H1 (cell line): ENCODE measurements at regions not wholly inside any gene's neighbourhood (a gene's known extent, or its start where the extent isn't known, plus 50 kb on each side); places are given as distances from the start of the nearest gene placed in this dataset.

Source experiments
- CTCF ChIA-PET: fragments of 300-600 bp; sonication (Branson Sonifier 250); formaldehyde crosslinking; loops from one replicate; lab custom pipeline; 2021; ENCODE audit not compliant: partially characterized antibody; lab: Charles Lee
- POLR2A ChIA-PET: fragments of 300-600 bp; sonication (Branson Sonifier 250); formaldehyde crosslinking; loops from one replicate; lab custom pipeline; 2021; ENCODE audit warnings: inconsistent platforms; ENCODE audit not compliant: partially characterized antibody; lab: Charles Lee
- DNase-seq, 2 experiments: peaks; one replicate each; pipeline versions ENCODE4 v3.0.0 to v3.0.0-alpha.2; 2010 to 2022; ENCODE audit warnings: low spot score in 2 of 2, low read depth in 1 of 2, mixed read lengths in 1 of 2
- FAIRE-seq: peaks from 2 replicates; lab custom pipeline; 2011; peaks lifted over from hg19 to GRCh38; lab: Jason Lieb, UNC
- H2AFZ ChIP-seq: 2 replicates; pipeline ENCODE4 v1.8.1; 2012; ENCODE audit warnings: low read length, inconsistent platforms
- H2AK5ac ChIP-seq: 2 replicates; pipeline ENCODE4 v1.6.1; 2013; ENCODE audit warnings: low read depth, low read length
- H2BK120ac ChIP-seq: replicated peaks from 2 replicates; pipeline ENCODE3; 2013; ENCODE audit warnings: low read depth, low read length, inconsistent platforms
- H2BK12ac ChIP-seq: 2 replicates; pipeline ENCODE4 v1.6.1; 2013; ENCODE audit warnings: low read depth, low read length
- H2BK15ac ChIP-seq: 2 replicates; pipeline ENCODE4 v1.6.1; 2013; ENCODE audit warnings: low read length
- H2BK20ac ChIP-seq: 2 replicates; pipeline ENCODE4 v1.6.1; 2013; ENCODE audit warnings: low read length
- H2BK5ac ChIP-seq: 2 replicates; pipeline ENCODE4 v1.6.1; 2013; ENCODE audit warnings: low read depth, low read length
- H3K14ac ChIP-seq: 2 replicates; pipeline ENCODE4 v1.6.1; 2013; ENCODE audit warnings: inconsistent platforms; ENCODE audit not compliant: insufficient read length
- H3K18ac ChIP-seq: 2 replicates; pipeline ENCODE4 v1.6.1; 2013; ENCODE audit warnings: low read length; ENCODE audit errors: extremely low read depth
- H3K23ac ChIP-seq: 2 replicates; pipeline ENCODE4 v1.6.1; 2013; ENCODE audit warnings: inconsistent platforms; ENCODE audit not compliant: insufficient read length
- H3K23me2 ChIP-seq: 2 replicates; pipeline ENCODE4 v1.6.1; 2013; ENCODE audit warnings: low read depth, low read length
- H3K27ac ChIP-seq: 2 replicates; pipeline ENCODE4 v1.6.1; 2011; ENCODE audit warnings: low read depth, low read length, inconsistent platforms
- H3K27me3 ChIP-seq, 4 experiments: replicated peaks in 1 of 4; 1 replicate in 1 of 4; 2 replicates in 3 of 4; pipeline versions ENCODE4 v1.6.1 to v1.8.1; 2011 to 2013; ENCODE audit warnings: low read length in 3 of 4, mild to moderate bottlenecking in 3 of 4, inconsistent platforms in 2 of 4, mixed read lengths in 2 of 4, moderate library complexity in 1 of 4; ENCODE audit not compliant: control insufficient read depth in 3 of 4, insufficient read depth in 3 of 4; ENCODE audit errors: extremely low read depth in 1 of 4
- H3K36me3 ChIP-seq, 4 experiments: 2 replicates each; pipeline versions ENCODE4 v1.6.1 to v1.8.1; 2011 to 2013; ENCODE audit warnings: mild to moderate bottlenecking in 4 of 4, low read length in 3 of 4, moderate library complexity in 2 of 4, control low read depth in 1 of 4, inconsistent platforms in 1 of 4; ENCODE audit not compliant: insufficient read depth in 4 of 4, control insufficient read depth in 2 of 4
- H3K4ac ChIP-seq: replicated peaks from 2 replicates; pipeline ENCODE3; 2013; ENCODE audit warnings: low read length, low read depth, mixed read lengths, inconsistent platforms; ENCODE audit not compliant: insufficient read length
- H3K4me1 ChIP-seq, 4 experiments: replicated peaks in 1 of 4; 1 replicate in 1 of 4; 2 replicates in 3 of 4; pipeline versions ENCODE4 v1.6.1 to v1.8.1; 2011 to 2013; ENCODE audit warnings: low read length in 3 of 4, inconsistent platforms in 2 of 4, mixed read lengths in 1 of 4; ENCODE audit not compliant: insufficient read depth in 4 of 4, control insufficient read depth in 3 of 4
- H3K4me2 ChIP-seq, 2 experiments: 2 replicates each; pipeline versions ENCODE4 v1.6.1 to v1.8.1; 2011 to 2013; ENCODE audit warnings: low read depth in 2 of 2, low read length in 2 of 2, control low read depth in 1 of 2, inconsistent platforms in 1 of 2, mild to moderate bottlenecking in 1 of 2; ENCODE audit not compliant: insufficient read depth in 1 of 2
- H3K4me3 ChIP-seq, 4 experiments: fragments of 200-600, 300-600 bp in 1 of 4; sonication (generic), shearing (Covaris generic), sonication (Bioruptor Twin) in 1 of 4; 2 replicates each; pipeline versions ENCODE4 v1.5.1 to v1.8.1; 2011 to 2016; ENCODE audit warnings: low read length in 4 of 4, low read depth in 3 of 4, control low read depth in 2 of 4, inconsistent platforms in 2 of 4, mild to moderate bottlenecking in 2 of 4, mixed read lengths in 1 of 4, moderate library complexity in 1 of 4; ENCODE audit not compliant: insufficient read depth in 2 of 4; ENCODE audit errors: extremely low read depth in 1 of 4
- H3K56ac ChIP-seq: replicated peaks from 2 replicates; pipeline ENCODE3; 2013; ENCODE audit warnings: low read depth, mild to moderate bottlenecking, mixed read lengths, low read length, inconsistent platforms; ENCODE audit not compliant: insufficient read length
- H3K79me1 ChIP-seq: 2 replicates; pipeline ENCODE4 v1.6.1; 2013; ENCODE audit warnings: low read depth, low read length, control low read depth
- H3K79me2 ChIP-seq, 2 experiments: 2 replicates each; pipeline versions ENCODE4 v1.6.1 to v1.8.1; 2012 to 2013; ENCODE audit warnings: low read length in 2 of 2, mild to moderate bottlenecking in 2 of 2, inconsistent platforms in 1 of 2; ENCODE audit not compliant: insufficient read depth in 2 of 2, control insufficient read depth in 1 of 2
- H3K9ac ChIP-seq, 4 experiments: replicated peaks in 1 of 4; 1 replicate in 1 of 4; 2 replicates in 3 of 4; pipeline versions ENCODE4 v1.6.1 to v1.8.1; 2011 to 2013; ENCODE audit warnings: low read depth in 3 of 4, low read length in 3 of 4, control low read depth in 2 of 4, mild to moderate bottlenecking in 2 of 4, moderate library complexity in 2 of 4, inconsistent platforms in 1 of 4; ENCODE audit errors: extremely low read depth in 1 of 4
- H3K9me3 ChIP-seq, 2 experiments: 2 replicates each; pipeline versions ENCODE4 v1.6.1 to v1.8.1; 2012 to 2013; ENCODE audit warnings: mild to moderate bottlenecking in 2 of 2, moderate library complexity in 2 of 2, control low read depth in 1 of 2, inconsistent platforms in 1 of 2, low read depth in 1 of 2, low read length in 1 of 2, mixed read lengths in 1 of 2; ENCODE audit not compliant: insufficient read depth in 2 of 2
- H4K20me1 ChIP-seq, 2 experiments: replicated peaks in 1 of 2; 2 replicates each; pipeline versions ENCODE3 to v1.8.1; 2011 to 2013; ENCODE audit warnings: inconsistent platforms in 2 of 2, low read length in 2 of 2, mild to moderate bottlenecking in 1 of 2; ENCODE audit not compliant: insufficient read depth in 2 of 2, control insufficient read depth in 1 of 2
- H4K5ac ChIP-seq: 2 replicates; pipeline ENCODE4 v1.6.1; 2013; ENCODE audit warnings: low read length, low read depth, mixed read lengths, inconsistent platforms; ENCODE audit not compliant: insufficient read length
- H4K8ac ChIP-seq: 2 replicates; pipeline ENCODE4 v1.8.0; 2013; ENCODE audit warnings: mild to moderate bottlenecking, moderate library complexity, low read length, inconsistent platforms; ENCODE audit not compliant: insufficient read depth; ENCODE audit errors: extremely low read depth
- H4K91ac ChIP-seq: replicated peaks from 2 replicates; pipeline ENCODE3; 2013; ENCODE audit warnings: low read length, mixed read lengths, inconsistent platforms; ENCODE audit not compliant: insufficient read length
- KDM4A ChIP-seq: IDR thresholded peaks from one replicate; pipeline ENCODE4 v1.7.1; 2012; ENCODE audit warnings: low read depth, mild to moderate bottlenecking, moderate library complexity, low read length, inconsistent platforms; ENCODE audit not compliant: severe bottlenecking
- POLR2A ChIP-seq, 2 experiments: IDR thresholded peaks; 1 replicate in 1 of 2; 2 replicates in 1 of 2; pipeline ENCODE4 v1.6.1; 2011; ENCODE audit warnings: low read depth in 2 of 2, low read length in 2 of 2, mild to moderate bottlenecking in 2 of 2; ENCODE audit errors: control extremely low read depth in 1 of 2
- RXRA ChIP-seq: IDR thresholded peaks from 2 replicates; pipeline ENCODE4 v1.6.1; 2011; ENCODE audit warnings: low read depth, mild to moderate bottlenecking, low read length, moderate library complexity; ENCODE audit not compliant: insufficient read depth
- TBP ChIP-seq: IDR thresholded peaks from 2 replicates; pipeline ENCODE4 v1.6.1; 2011; ENCODE audit warnings: low read depth, low read length, improper control_type of control experiment
- WGBS, 2 experiments: shearing (Covaris generic) in 1 of 2; methylation state at CpG; one replicate each; pipeline versions ENCODE4 v1.1.6 to v1.1.7; 2013 to 2015; ENCODE audit warnings: low lambda C conversion rate in 2 of 2, mixed read lengths in 2 of 2, inconsistent platforms in 1 of 2, low coverage in 1 of 2, missing lambda C conversion rate in 1 of 2; ENCODE audit not compliant: insufficient replicate concordance in 2 of 2, insufficient coverage in 1 of 2, insufficient read length in 1 of 2; ENCODE audit errors: extremely low coverage in 1 of 2, missing lambda C conversion rate in 1 of 2; 5-methylcytosine and 5-hydroxymethylcytosine counted together
- TF ChIP-seq, protein P1 (sequence below): IDR thresholded peaks from 2 replicates; pipeline ENCODE4 v1.6.1; 2012; ENCODE audit warnings: low read length, inconsistent platforms
- TF ChIP-seq, protein P2 (sequence below): IDR thresholded peaks from 2 replicates; pipeline ENCODE4 v1.6.1; 2011; ENCODE audit warnings: low read length, improper control_type of control experiment

DNA sequence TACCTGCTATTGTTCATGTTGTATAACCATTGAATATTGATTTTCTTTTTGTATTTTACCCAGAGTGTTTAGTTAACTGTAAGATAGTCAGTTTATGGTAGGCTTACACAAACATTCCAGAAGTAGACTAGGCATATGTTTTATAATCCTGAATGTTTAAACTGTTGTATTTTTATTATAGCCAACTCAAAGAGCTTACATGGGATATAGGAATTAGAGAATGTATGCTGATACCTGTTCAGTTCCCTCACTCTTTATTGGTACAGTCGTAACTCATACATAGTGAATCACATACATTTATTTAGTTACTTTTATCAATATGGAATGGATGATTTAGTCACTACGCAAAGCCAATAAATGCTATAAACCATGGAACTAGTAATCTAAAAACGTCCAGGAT is 657.9 kb downstream of the SLITRK5 start:
- no peak overlapping the region for H3K4me2 ChIP-seq
- no peak overlapping the region for H3K56ac ChIP-seq
- H2AFZ ChIP-seq, result no peak overlapping the region
- no peak for DNase-seq
- H2BK5ac ChIP-seq, result no peak overlapping the region
- no peak overlapping the region for H3K23ac ChIP-seq
- H3K9ac ChIP-seq, result no peak overlapping the region
- no peak overlapping the region for H2AK5ac ChIP-seq
- ChIA-PET POLR2A (no interaction called here), CTCF (no interaction called here)
- no peak for FAIRE-seq
- no peak for TF ChIP-seq KDM4A
- no peak for TF ChIP-seq TBP
- TF ChIP-seq, protein P1, sequence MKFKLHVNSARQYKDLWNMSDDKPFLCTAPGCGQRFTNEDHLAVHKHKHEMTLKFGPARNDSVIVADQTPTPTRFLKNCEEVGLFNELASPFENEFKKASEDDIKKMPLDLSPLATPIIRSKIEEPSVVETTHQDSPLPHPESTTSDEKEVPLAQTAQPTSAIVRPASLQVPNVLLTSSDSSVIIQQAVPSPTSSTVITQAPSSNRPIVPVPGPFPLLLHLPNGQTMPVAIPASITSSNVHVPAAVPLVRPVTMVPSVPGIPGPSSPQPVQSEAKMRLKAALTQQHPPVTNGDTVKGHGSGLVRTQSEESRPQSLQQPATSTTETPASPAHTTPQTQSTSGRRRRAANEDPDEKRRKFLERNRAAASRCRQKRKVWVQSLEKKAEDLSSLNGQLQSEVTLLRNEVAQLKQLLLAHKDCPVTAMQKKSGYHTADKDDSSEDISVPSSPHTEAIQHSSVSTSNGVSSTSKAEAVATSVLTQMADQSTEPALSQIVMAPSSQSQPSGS, result no peak
- no peak for TF ChIP-seq POLR2A (IDR thresholded peaks at IDR 0.05; ENCODE audit: control extremely low read depth in 1 of 2, low read depth in 2 of 2, low read length in 2 of 2)
- no peak for TF ChIP-seq RXRA
- TF ChIP-seq, protein P2, sequence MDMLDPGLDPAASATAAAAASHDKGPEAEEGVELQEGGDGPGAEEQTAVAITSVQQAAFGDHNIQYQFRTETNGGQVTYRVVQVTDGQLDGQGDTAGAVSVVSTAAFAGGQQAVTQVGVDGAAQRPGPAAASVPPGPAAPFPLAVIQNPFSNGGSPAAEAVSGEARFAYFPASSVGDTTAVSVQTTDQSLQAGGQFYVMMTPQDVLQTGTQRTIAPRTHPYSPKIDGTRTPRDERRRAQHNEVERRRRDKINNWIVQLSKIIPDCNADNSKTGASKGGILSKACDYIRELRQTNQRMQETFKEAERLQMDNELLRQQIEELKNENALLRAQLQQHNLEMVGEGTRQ, result no peak
- no peaks in the 10 kb centered on the region for H4K20me1 ChIP-seq
- H4K5ac ChIP-seq, result no peak overlapping the region
- 0 out of 7 replicates have a peak, but pooled peaks cover 0 to 2% (median 0%) of the 10 kb centered on the region in 4 experiments for H3K4me1 ChIP-seq
- H2BK12ac ChIP-seq, result no peak overlapping the region
- H2BK20ac ChIP-seq, result no peak overlapping the region
- no peak overlapping the region for H3K4me3 ChIP-seq
- no peaks in the 10 kb centered on the region for H3K79me1 ChIP-seq
- no peak overlapping the region for H2BK15ac ChIP-seq
- no peaks in the 10 kb centered on the region for H3K9me3 ChIP-seq
- H3K4ac ChIP-seq, result no peak overlapping the region
- H3K18ac ChIP-seq, result no peak overlapping the region
- H3K27me3 ChIP-seq, result no peaks in the 10 kb centered on the region
- H3K36me3 ChIP-seq, result no peaks in the 10 kb centered on the region
- no peak overlapping the region for H4K91ac ChIP-seq
- no peak overlapping the region for H2BK120ac ChIP-seq
- no peak overlapping the region for H3K27ac ChIP-seq
- 96% methylated on average over 3 of the region's 3 CpGs; no CpG with 5 or more reads in 1 of the 2 experiments for WGBS, 2 experiments
- H3K79me2 ChIP-seq, result no peaks in the 10 kb centered on the region
- no peak overlapping the region for H4K8ac ChIP-seq
- H3K14ac ChIP-seq, result no peak overlapping the region
- H3K23me2 ChIP-seq, result no peaks in the 10 kb centered on the region
